ENCODE measurements at regions not wholly inside any gene's neighbourhood (a gene's known extent, or its start where the extent isn't known, plus 50 kb on each side); places are given as distances from the start of the nearest gene placed in this dataset.
A peak's percentile ranks its signal among the peaks of the same experiment; 100 is the strongest.

DNA sequence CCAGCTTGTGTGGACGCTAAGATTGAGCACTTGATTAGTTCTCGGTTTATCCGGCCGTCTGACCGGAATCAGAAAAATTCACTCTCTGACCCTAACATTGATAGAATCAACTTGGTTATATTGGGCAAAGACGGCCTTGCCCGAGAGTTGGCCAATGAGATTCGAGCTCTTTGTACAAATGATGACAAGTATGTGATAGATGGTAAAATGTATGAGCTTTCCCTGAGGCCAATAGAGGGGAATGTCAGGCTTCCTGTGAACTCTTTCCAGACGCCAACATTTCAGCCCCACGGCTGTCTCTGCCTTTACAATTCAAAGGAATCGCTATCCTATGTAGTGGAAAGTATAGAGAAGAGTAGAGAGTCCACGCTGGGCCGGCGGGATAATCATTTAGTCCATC lies 59.6 kb downstream of the ARHGAP35 start:
- Histone ChIP-seq H3K27me3 (ENCODE audit: control insufficient read depth, insufficient read depth, low read length) (no peaks in the 10 kb centered on the region), H3K4me3 (ENCODE audit: low read depth in 2 of 2, low read length in 2 of 2) (no peak overlapping the region), H3K4me1 (ENCODE audit: control insufficient read depth, insufficient read depth, low read length) (peaks cover 32% of the 10 kb centered on the region), H3K9me3 (ENCODE audit: control insufficient read depth, insufficient read depth, low read depth, low read length) (no peaks in the 10 kb centered on the region), H3K36me3 (ENCODE audit: control insufficient read depth, insufficient read depth, low read length) (peaks cover 9% of the 10 kb centered on the region; the same call in 1 of the 2 replicates), H3K27ac (ENCODE audit: low read length) (peak overlapping the region; percentile 29; the same call in 1 of the 2 replicates)
- in situ Hi-C loops (cut with HindIII; ENCODE audit: low pct_unique_long_range_greater_than_20kb, low sequenced_read_pairs) (no loop called here), intact Hi-C loops (cut with micrococcal nuclease; ENCODE audit: unreplicated experiment) (loop anchor here (10.0 kb wide), 1 partner anchor 56 kb away; the partner anchor contains the start of gene ARHGAP35)
- CTCF ChIA-PET: no interaction called here
- no TSS peak for BruUV-seq (replicated peaks)
- TF ChIP-seq SIN3A (IDR thresholded peaks at IDR 0.05; ENCODE audit: borderline replicate concordance, insufficient read depth, low read depth, low read length) (no peak), POLR2AphosphoS5 (IDR thresholded peaks at IDR 0.05; ENCODE audit: low read depth, low read length) (no peak), REST (IDR thresholded peaks at IDR 0.05; ENCODE audit: insufficient read depth in 1 of 2, low read depth in 2 of 2, low read length in 1 of 2) (no peak), TCF7L2 (IDR thresholded peaks at IDR 0.05; ENCODE audit: low read depth, low read length) (no peak)
- TF ChIP-seq, protein P1, sequence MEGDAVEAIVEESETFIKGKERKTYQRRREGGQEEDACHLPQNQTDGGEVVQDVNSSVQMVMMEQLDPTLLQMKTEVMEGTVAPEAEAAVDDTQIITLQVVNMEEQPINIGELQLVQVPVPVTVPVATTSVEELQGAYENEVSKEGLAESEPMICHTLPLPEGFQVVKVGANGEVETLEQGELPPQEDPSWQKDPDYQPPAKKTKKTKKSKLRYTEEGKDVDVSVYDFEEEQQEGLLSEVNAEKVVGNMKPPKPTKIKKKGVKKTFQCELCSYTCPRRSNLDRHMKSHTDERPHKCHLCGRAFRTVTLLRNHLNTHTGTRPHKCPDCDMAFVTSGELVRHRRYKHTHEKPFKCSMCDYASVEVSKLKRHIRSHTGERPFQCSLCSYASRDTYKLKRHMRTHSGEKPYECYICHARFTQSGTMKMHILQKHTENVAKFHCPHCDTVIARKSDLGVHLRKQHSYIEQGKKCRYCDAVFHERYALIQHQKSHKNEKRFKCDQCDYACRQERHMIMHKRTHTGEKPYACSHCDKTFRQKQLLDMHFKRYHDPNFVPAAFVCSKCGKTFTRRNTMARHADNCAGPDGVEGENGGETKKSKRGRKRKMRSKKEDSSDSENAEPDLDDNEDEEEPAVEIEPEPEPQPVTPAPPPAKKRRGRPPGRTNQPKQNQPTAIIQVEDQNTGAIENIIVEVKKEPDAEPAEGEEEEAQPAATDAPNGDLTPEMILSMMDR (IDR thresholded peaks at IDR 0.05): no peak
- ATAC-seq (no peak), DNase-seq (ENCODE audit: low read depth, low spot score) (no peak)
- POLR2A ChIA-PET: interaction anchor here (0.6 kb wide), 1 partner anchor 84 kb away, joined by 3 read pairs; no protein-coding TSS in a partner anchor

DNA sequence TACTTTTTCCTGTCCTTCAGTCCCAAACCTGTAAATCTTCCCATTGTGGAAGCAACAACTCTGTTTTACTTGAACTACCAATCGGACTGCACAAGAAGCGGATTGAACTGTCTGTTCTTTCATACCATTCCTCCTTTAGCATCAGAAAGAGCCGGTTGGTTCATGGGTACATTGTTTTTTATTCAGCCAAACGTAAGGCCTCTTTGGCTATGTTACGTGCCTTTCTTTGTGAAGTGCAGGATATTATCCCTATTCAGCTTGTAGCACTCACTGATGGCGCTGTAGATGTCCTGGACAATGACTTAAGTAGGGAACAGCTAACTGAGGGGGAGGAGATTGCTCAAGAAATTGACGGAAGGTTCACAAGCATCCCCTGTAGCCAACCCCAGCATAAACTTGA lies 60.3 kb downstream of the ARHGAP35 start:
- Histone ChIP-seq H3K36me3 (ENCODE audit: control insufficient read depth, insufficient read depth, low read length) (peaks cover 9% of the 10 kb centered on the region; the same call in 1 of the 2 replicates), H3K27ac (ENCODE audit: low read length) (no peak overlapping the region), H3K4me1 (ENCODE audit: control insufficient read depth, insufficient read depth, low read length) (peaks cover 32% of the 10 kb centered on the region), H3K27me3 (ENCODE audit: control insufficient read depth, insufficient read depth, low read length) (no peaks in the 10 kb centered on the region), H3K4me3 (ENCODE audit: low read depth in 2 of 2, low read length in 2 of 2) (no peak overlapping the region), H3K9me3 (ENCODE audit: control insufficient read depth, insufficient read depth, low read depth, low read length) (no peaks in the 10 kb centered on the region)
- intact Hi-C loops (cut with micrococcal nuclease; ENCODE audit: unreplicated experiment) (loop anchor here (10.0 kb wide), 1 partner anchor 56 kb away; the partner anchor contains the start of gene ARHGAP35), in situ Hi-C loops (cut with HindIII; ENCODE audit: low pct_unique_long_range_greater_than_20kb, low sequenced_read_pairs) (no loop called here)
- BruUV-seq (replicated peaks): no TSS peak
- TF ChIP-seq SIN3A (IDR thresholded peaks at IDR 0.05; ENCODE audit: borderline replicate concordance, insufficient read depth, low read depth, low read length) (no peak), POLR2AphosphoS5 (IDR thresholded peaks at IDR 0.05; ENCODE audit: low read depth, low read length) (no peak), TCF7L2 (IDR thresholded peaks at IDR 0.05; ENCODE audit: low read depth, low read length) (no peak), REST (IDR thresholded peaks at IDR 0.05; ENCODE audit: insufficient read depth in 1 of 2, low read depth in 2 of 2, low read length in 1 of 2) (no peak)
- TF ChIP-seq, protein P1 (IDR thresholded peaks at IDR 0.05): no peak
- DNase-seq (ENCODE audit: low read depth, low spot score): no peak
- ChIA-PET CTCF (no interaction called here), POLR2A (no interaction called here)
- ATAC-seq: no peak
